GM21515 (cell line): ENCODE measurements at regions not wholly inside any gene's neighbourhood (a gene's known extent, or its start where the extent isn't known, plus 50 kb on each side); places are given as distances from the start of the nearest gene placed in this dataset.

ENCODE experiments used
- ATAC-seq: cut with Tn5 transposase; IDR thresholded peaks from one replicate; pipeline ENCODE4 v1.9.1; 2021; ENCODE audit not compliant: unreplicated experiment

DNA sequence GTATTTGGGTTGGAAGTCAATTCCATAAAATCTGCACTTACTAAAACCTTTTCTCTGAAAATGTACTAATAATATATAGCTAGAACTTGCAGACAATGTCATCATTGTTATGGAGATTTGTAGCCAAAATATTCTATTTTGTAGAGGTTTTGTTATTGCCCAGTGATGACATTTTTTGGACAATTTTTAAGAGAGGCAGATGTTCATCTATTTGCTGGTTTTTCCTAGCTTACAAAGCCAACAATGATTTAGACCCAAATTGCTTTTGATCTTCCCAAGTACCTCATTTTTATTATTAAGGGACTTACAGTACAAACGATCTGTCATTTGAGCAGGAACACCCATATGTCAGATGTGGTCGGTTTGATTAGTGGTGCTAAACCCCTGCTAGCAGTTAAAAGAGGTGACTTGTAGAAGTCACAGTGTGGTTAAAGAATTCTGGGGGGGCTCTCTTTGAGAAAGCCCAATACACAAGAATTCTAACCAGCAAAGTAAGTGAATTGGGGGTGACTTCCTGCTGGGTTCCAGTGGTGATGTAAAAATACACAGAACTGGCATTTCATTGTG, 136.2 kb downstream of the KIT start:
- no peak for ATAC-seq
